ENCODE measurements at regions not wholly inside any gene's neighbourhood (a gene's known extent, or its start where the extent isn't known, plus 50 kb on each side); places are given as distances from the start of the nearest gene placed in this dataset.

DNA sequence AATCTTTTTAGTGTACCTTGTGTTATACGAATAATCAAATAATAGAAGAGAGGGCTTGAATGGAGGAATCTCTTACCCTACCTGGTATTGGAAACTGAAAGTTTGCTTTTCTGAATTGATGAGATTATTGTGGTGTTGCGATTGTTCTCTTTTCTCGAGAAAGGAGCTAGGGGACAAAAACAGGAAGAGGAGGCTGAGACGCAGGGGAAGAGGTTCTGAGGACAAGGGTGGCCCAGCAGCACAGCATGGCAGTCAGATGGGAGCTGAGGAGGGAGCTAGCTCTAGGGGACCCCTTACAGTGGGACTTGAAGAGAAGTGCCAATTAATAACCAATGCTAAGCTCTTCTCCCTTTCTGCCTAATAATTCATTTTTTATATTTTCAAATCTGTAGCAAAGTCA, 183.3 kb upstream of the DMAC1 start:
- Mint-ChIP-seq H3K4me1 (peaks cover 11% of the 10 kb centered on the region), H3K36me3 (ENCODE audit: low read depth) (no peaks in the 10 kb centered on the region), H3K27me3 (ENCODE audit: low read depth) (no peaks in the 10 kb centered on the region), H3K9me3 (no peaks in the 10 kb centered on the region), H3K4me3 (no peak overlapping the region), H3K27ac (no peak overlapping the region)
- TF ChIP-seq, protein P1, sequence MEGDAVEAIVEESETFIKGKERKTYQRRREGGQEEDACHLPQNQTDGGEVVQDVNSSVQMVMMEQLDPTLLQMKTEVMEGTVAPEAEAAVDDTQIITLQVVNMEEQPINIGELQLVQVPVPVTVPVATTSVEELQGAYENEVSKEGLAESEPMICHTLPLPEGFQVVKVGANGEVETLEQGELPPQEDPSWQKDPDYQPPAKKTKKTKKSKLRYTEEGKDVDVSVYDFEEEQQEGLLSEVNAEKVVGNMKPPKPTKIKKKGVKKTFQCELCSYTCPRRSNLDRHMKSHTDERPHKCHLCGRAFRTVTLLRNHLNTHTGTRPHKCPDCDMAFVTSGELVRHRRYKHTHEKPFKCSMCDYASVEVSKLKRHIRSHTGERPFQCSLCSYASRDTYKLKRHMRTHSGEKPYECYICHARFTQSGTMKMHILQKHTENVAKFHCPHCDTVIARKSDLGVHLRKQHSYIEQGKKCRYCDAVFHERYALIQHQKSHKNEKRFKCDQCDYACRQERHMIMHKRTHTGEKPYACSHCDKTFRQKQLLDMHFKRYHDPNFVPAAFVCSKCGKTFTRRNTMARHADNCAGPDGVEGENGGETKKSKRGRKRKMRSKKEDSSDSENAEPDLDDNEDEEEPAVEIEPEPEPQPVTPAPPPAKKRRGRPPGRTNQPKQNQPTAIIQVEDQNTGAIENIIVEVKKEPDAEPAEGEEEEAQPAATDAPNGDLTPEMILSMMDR (IDR thresholded peaks at IDR 0.05; ENCODE audit: unreplicated experiment in 3 of 3) = no peak

DNA sequence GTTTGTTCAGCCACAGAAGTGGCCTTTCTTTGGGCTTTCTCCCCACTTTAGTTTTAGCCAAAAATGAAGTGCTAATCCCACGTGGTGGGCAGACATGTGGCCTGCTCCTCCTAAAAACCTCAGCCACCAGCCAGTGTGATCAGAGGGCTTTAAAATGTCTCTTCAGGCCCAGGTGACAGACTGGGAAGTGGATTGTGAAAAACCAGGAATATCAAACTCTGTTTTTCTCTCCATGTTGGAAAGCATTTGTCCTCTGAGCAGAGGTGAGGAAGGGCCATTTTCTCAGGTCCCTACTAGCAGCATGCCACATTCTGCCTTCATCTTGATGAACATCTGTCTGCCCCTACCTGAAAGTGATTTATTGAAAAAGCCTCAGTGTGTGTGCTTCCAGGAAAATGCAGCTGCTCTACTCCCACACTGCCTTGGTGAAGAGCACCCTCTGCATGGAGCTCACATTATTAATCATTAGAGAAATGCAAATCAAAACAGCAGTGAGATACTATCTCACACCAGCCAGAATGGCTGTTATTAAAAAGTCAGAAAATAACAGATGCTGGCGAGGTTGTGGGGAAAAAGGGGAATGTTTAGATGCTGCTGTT, 181.2 kb upstream of the DMAC1 start:
- H3K4me1 Mint-ChIP-seq = peaks cover 5% of the 10 kb centered on the region
- no peaks in the 10 kb centered on the region for H3K9me3 Mint-ChIP-seq
- H3K27ac Mint-ChIP-seq = no peak overlapping the region
- TF ChIP-seq, protein P1 (IDR thresholded peaks at IDR 0.05; ENCODE audit: unreplicated experiment in 3 of 3) = no peak
- H3K4me3 Mint-ChIP-seq = no peak overlapping the region
- H3K36me3 Mint-ChIP-seq (ENCODE audit: low read depth) = no peaks in the 10 kb centered on the region
- H3K27me3 Mint-ChIP-seq (ENCODE audit: low read depth) = no peaks in the 10 kb centered on the region

DNA sequence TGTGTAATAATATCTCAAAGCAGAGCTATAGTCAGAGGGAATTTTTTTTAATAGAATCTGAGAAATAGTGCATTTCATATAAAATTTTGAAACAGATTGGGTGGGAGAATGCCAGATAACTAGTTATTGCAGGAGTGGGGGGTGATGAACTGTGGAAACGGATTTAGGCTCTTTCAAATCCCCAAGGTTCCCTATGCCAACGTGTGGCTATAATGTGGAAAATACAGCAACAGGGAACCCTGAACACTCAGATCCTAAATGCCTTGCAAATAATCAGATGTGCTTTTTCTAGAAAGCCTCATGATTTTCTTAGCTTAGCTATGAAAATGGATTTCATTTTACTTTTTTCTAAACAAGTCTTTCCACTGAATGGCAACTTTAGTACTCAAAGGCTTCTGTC, 180.5 kb upstream of the DMAC1 start:
- no peak overlapping the region for H3K4me3 Mint-ChIP-seq
- H3K4me1 Mint-ChIP-seq = peaks cover 5% of the 10 kb centered on the region
- H3K36me3 Mint-ChIP-seq (ENCODE audit: low read depth) = no peaks in the 10 kb centered on the region
- no peaks in the 10 kb centered on the region for H3K27me3 Mint-ChIP-seq (ENCODE audit: low read depth)
- TF ChIP-seq, protein P1 (IDR thresholded peaks at IDR 0.05; ENCODE audit: unreplicated experiment in 3 of 3) = no peak
- H3K27ac Mint-ChIP-seq = peak overlapping the region in 2 of 3 experiments; percentile 13 to 60
- no peaks in the 10 kb centered on the region for H3K9me3 Mint-ChIP-seq

DNA sequence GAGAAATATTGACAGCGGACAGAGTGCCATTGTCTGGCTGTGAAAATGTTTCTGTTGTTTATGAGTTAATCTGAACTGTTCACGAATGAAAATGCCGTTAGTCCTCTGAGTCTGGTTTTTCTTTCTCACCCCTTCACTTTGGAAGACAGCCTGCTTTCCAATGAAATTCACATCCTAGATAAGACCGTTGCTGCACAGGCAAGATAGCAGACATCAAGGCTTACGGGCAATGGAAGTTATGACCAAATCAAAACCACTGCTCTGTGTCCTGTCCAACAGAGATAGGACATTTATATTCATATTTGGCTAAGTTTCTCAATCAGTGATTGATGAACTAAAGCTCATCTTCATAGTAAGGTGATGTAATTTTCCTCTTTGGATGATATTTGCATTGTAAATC, 180.0 kb upstream of the DMAC1 start:
- H3K4me1 Mint-ChIP-seq = peaks cover 5% of the 10 kb centered on the region
- no peaks in the 10 kb centered on the region for H3K27me3 Mint-ChIP-seq (ENCODE audit: low read depth)
- no peak overlapping the region for H3K4me3 Mint-ChIP-seq
- peak overlapping the region in 2 of 3 experiments; percentile 13 to 60 for H3K27ac Mint-ChIP-seq
- TF ChIP-seq, protein P1 (IDR thresholded peaks at IDR 0.05; ENCODE audit: unreplicated experiment in 3 of 3) = no peak
- no peaks in the 10 kb centered on the region for H3K36me3 Mint-ChIP-seq (ENCODE audit: low read depth)
- no peaks in the 10 kb centered on the region for H3K9me3 Mint-ChIP-seq

DNA sequence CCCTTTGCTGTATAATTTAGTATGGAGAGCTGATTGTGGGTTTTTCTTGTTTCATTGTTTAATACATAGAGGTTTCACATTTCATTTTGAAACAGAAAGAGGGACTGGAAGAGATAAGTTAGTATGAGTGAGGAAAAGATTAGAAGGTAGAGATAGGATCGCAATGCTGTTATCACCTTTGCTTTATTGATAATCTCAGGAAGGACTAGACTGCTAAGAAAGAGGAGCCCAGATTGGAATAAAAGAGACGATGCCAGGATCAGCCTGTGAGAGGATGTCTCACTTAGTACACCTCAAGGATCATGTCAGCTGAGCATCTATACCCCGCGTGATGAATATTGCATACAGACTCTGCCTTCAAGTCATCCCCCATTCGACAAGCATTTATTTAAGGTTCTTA, 178.0 kb upstream of the DMAC1 start:
- H3K9me3 Mint-ChIP-seq = no peaks in the 10 kb centered on the region

DNA sequence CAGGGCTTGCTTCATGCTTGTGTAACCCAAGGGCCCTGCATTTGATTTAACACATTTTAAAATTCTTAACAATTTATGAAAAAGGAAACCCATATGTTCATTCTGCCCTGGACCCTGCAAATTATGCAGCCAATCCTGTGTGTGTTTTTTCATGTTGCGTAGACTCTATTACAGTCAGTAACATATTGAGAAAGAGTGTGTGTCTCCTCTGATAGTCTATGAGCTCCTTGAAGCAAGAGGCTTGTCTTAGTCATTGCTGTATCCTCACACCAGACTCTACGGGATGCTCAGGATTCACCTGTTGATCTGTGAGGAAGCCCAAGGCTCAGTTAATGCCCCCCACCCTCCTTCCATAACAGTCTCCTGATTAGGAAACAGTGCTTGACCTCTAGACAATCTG, 177.3 kb upstream of the DMAC1 start:
- TF ChIP-seq, protein P1 (IDR thresholded peaks at IDR 0.05; ENCODE audit: unreplicated experiment in 3 of 3) = no peak
- H3K4me3 Mint-ChIP-seq = no peak overlapping the region
- no peak overlapping the region for H3K27ac Mint-ChIP-seq
- H3K27me3 Mint-ChIP-seq (ENCODE audit: low read depth) = no peaks in the 10 kb centered on the region
- H3K4me1 Mint-ChIP-seq = no peaks in the 10 kb centered on the region
- no peaks in the 10 kb centered on the region for H3K36me3 Mint-ChIP-seq (ENCODE audit: low read depth)
- H3K9me3 Mint-ChIP-seq = no peaks in the 10 kb centered on the region

More for the DNA sequence above, 178.0 kb upstream of the DMAC1 start:
- Mint-ChIP-seq H3K36me3 (ENCODE audit: low read depth) (no peaks in the 10 kb centered on the region), H3K4me1 (no peaks in the 10 kb centered on the region), H3K27me3 (ENCODE audit: low read depth) (no peaks in the 10 kb centered on the region), H3K4me3 (no peak overlapping the region), H3K27ac (no peak overlapping the region)
- TF ChIP-seq, protein P1 (IDR thresholded peaks at IDR 0.05; ENCODE audit: unreplicated experiment in 3 of 3) = no peak
